ENCODE measurements at regions not wholly inside any gene's neighbourhood (a gene's known extent, or its start where the extent isn't known, plus 50 kb on each side); places are given as distances from the start of the nearest gene placed in this dataset.
"Not testable (repeated sequence)": the region's sequence is repeated elsewhere in the genome, so short reads cannot be mapped to it uniquely, and the experiment has no call there.

DNA sequence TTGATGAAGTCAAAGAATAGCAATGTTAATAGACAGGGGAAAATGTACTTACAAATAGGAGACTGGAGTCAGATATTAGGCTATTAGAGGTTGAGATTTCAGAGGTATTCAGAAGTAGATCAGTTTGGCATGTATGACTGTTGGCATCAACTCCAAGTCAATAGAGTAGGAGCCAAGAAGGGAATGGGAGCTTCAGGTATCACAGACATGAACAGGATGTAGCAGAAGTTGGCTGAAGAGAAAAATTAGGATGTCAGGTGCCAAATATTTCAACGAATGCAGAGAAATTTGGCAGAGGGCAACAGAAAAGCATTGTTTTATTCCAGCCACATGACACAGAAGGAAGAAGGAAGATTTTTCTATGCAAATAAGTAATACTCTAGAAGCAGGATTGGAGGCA lies 69.7 kb downstream of the GLYATL1 start:
- no peak for DNase-seq (ENCODE audit: low read depth in 2 of 2)

DNA sequence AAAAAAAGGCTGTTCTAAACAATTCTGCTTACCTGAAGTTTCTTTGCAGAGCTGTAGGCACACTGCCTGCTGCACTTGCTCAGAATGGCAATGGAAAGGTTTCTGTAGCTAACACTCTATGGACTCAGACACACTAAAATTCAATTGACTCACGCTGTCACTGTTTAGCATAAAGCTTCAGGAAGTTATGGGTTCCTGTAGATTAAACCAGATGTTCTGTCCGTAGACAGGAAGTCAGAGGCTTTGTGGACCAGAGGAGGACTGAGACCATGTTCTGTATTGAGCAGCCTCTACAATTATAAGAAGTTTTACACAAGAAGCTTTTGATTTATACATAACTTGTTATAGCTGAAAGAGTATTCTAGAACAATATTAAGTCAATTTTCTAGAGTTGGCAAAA lies 70.4 kb downstream of the GLYATL1 start:
- DNase-seq (ENCODE audit: low read depth in 2 of 2): peak; percentile 32 to 56

GRCh38 chr11:59010708-59011107 lies 71.4 kb downstream of the GLYATL1 start:
- no peak for DNase-seq (ENCODE audit: low read depth in 2 of 2)

DNA sequence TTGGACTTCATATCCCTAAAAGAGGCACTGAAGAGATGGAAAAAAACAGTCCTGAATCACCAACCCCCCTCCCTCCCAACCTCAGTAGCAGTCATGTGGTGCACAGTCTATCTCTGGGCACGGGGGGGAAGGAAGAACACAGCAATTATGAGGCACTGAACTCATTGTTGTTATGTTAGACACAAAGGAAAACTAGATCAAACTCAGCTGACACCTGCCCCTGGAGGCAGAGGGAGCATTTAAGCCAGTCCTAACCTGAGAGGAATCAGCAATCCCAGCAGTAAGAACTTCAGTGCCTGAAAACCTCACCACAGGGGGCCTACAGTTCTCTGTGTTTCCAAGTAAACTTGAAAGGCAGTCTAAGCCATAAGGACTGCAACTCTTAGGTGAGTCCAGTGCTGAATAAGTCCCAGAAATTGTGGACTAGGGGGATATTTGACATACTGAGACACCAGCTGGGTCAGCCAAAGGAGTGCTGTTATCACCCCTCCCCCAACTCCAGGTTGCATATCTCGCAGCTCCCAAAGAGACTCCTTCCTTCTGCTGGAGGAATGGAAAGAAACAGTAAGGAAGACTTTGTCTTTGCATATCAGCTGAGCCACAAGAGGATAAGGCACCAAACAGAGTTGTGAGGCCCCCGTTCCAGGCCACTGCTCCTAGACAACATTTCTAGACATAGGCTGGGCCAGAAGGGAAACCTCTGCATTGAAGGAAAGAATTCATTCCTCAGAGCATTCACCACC lies 72.5 kb downstream of the GLYATL1 start:
- DNase-seq (ENCODE audit: low read depth in 2 of 2): peak; percentile 3 to 57

GRCh38 chr11:59012398-59013265 lies 73.3 kb downstream of the GLYATL1 start:
- DNase-seq (ENCODE audit: low read depth in 2 of 2): no peak

- DNase-seq (ENCODE audit: low read depth in 2 of 2): no peak
Observed at GRCh38 chr11:59025097-59025496, 61.0 kb upstream of the GLYATL1B start.

DNA sequence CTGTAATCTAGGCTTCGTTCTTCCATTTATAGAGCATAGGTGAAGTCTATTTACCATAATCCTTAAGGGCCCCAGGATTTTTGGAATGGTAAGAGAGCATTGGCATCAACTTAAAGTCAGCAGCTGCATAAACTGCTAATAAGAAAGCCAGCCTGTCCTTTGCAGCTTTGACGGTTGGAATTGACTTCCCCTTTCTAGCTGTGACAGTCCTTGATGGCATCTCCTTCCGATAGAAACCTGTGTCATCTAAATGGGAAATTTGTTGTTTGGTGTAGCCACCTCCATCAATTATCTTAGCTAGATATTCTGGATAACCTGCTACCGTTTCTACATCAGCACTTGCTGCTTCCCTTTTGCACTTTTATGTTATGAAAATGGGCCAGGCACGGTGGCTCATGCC lies 58.0 kb upstream of the GLYATL1B start:
- no peak for DNase-seq (ENCODE audit: low read depth in 2 of 2)

DNA sequence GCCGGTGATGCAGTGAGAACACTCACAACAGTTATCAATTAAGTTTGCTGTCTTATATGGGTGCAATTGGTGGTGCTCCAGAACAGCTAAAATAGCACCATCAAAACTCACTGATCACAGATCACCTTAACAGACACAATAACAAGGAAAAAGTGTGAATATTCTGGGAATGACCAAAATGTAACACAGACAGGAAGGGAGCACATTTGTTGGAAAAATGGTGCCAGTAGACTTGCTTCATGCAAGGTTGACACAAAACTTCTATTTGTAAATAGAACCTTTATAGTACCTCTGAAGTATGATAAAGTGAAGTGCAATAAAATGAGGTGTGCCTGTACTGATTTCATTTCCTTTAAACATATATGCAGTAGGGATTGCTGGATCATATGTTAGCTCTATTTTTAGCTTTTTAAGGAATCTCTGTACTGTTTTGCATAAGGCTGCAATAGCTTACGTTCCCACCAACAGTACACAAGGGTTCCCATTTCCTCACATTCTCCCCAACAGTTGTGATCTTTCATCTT lies 56.7 kb upstream of the GLYATL1B start:
- DNase-seq (ENCODE audit: low read depth in 2 of 2): no peak

DNA sequence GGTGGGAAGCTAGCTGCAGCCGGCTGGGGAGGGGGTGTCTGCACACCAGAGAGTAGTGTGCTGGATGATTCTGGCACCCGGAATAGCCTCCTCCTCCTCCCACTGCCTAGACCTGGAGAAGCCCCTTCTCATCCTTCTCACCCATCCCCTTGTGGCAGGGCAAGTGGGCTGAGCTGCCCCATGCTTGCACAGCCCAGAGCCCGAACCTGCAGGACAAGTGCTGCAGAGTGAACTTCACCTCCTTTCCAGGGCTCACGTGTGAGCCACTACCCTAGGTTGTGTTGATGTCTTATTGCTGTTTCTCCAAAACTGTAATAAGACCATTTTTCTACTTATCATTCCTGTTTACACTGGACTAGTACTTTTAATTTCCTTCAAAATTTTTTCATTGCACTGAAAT lies 56.1 kb upstream of the GLYATL1B start:
- no peak for DNase-seq (ENCODE audit: low read depth in 2 of 2)

DNA sequence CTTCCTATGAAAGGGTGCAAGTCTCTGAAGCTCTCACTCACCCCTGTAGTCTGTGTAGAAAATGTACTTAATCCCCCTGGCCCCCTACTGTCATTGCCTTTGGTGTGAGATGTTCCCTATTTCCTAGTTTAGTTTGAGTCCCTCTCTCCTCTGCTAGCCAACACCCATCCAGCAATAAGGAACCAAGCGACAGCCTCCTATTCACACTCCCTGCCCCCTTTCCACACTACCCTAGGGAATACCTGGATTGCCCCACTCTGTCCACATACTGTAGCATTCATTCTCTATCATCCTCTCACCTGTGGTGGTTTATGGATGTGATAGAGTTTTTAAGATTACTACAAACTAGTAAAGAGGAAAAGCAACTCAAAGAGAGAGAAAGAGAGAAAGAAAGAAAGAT lies 54.4 kb upstream of the GLYATL1B start:
- DNase-seq (ENCODE audit: low read depth in 2 of 2): not testable (repeated sequence)

Data from dermis microvascular lymphatic vessel endothelial cell (primary cell).